ENCODE measurements at regions not wholly inside any gene's neighbourhood (a gene's known extent, or its start where the extent isn't known, plus 50 kb on each side); places are given as distances from the start of the nearest gene placed in this dataset.
"Not testable (repeated sequence)": the region's sequence is repeated elsewhere in the genome, so short reads cannot be mapped to it uniquely, and the experiment has no call there.

DNA sequence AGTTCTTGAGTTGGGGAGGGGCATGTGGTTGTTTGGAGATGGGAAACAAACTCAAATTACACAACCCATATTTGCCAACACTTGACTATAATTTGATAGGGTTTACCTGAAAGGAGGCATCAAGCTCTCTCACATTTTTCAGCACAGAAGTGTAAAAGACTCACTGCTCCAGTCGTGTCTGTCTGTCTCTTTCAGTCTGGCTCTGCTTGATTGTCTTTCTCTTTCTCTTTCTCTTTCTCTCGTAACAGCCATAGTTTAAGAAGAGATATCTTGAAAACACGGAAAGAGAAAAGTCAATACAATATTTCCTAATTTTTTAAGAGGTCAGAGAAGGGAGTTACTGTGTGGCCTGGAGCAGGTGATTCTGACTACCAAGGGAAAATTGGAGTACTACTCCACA is 413.6 kb upstream of the CXorf51A start:
- Mint-ChIP-seq H3K36me3 (ENCODE audit: insufficient read depth, unreplicated experiment) (no peaks in the 10 kb centered on the region), H3K4me3 (ENCODE audit: unreplicated experiment) (no peak overlapping the region), H3K27ac (ENCODE audit: low read depth, unreplicated experiment) (no peak overlapping the region), H3K27me3 (ENCODE audit: insufficient read depth, unreplicated experiment) (no peaks in the 10 kb centered on the region), H3K4me1 (ENCODE audit: insufficient read depth, unreplicated experiment) (no peaks in the 10 kb centered on the region), H3K9me3 (ENCODE audit: unreplicated experiment) (peaks cover 8% of the 10 kb centered on the region)
- intact Hi-C loops (cut with micrococcal nuclease): no loop called here
- CTCF ChIA-PET: interaction anchor here (0.6 kb wide), 1 partner anchor 602 kb away, joined by 4 read pairs; no protein-coding TSS in a partner anchor
- no TSS peak for BruUV-seq (replicated peaks)
- POLR2A ChIA-PET: no interaction called here
- DNase-seq (ENCODE audit: unreplicated experiment): no peak
- TF ChIP-seq, protein P1, sequence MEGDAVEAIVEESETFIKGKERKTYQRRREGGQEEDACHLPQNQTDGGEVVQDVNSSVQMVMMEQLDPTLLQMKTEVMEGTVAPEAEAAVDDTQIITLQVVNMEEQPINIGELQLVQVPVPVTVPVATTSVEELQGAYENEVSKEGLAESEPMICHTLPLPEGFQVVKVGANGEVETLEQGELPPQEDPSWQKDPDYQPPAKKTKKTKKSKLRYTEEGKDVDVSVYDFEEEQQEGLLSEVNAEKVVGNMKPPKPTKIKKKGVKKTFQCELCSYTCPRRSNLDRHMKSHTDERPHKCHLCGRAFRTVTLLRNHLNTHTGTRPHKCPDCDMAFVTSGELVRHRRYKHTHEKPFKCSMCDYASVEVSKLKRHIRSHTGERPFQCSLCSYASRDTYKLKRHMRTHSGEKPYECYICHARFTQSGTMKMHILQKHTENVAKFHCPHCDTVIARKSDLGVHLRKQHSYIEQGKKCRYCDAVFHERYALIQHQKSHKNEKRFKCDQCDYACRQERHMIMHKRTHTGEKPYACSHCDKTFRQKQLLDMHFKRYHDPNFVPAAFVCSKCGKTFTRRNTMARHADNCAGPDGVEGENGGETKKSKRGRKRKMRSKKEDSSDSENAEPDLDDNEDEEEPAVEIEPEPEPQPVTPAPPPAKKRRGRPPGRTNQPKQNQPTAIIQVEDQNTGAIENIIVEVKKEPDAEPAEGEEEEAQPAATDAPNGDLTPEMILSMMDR (IDR thresholded peaks at IDR 0.05; ENCODE audit: unreplicated experiment): no peak

DNA sequence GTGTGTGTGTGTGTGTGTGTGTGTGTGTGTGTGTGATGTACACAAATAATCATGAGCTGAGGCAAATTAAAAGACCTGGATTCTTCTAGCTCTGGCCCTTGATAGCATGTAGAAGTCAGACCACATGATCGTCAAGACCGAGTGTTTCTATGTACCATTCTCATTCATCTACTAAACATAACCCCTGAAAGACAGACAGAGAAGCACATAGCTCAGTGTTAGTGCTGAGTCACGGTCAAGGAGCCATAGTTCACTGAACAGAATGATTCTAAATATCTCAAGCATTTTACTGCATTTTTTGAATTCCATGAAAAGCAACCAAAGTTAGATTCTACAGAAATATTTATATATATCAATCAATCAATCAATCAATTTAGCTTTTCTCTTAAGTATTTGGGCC is 412.3 kb upstream of the CXorf51A start:
- Mint-ChIP-seq H3K27me3 (ENCODE audit: insufficient read depth, unreplicated experiment) (no peaks in the 10 kb centered on the region), H3K36me3 (ENCODE audit: insufficient read depth, unreplicated experiment) (no peaks in the 10 kb centered on the region), H3K27ac (ENCODE audit: low read depth, unreplicated experiment) (no peak overlapping the region), H3K9me3 (ENCODE audit: unreplicated experiment) (peaks cover 8% of the 10 kb centered on the region), H3K4me3 (ENCODE audit: unreplicated experiment) (no peak overlapping the region), H3K4me1 (ENCODE audit: insufficient read depth, unreplicated experiment) (no peaks in the 10 kb centered on the region)
- POLR2A ChIA-PET: no interaction called here
- no TSS peak for BruUV-seq (replicated peaks)
- intact Hi-C loops (cut with micrococcal nuclease): no loop called here
- TF ChIP-seq, protein P1 (IDR thresholded peaks at IDR 0.05; ENCODE audit: unreplicated experiment): no peak
- CTCF ChIA-PET: interaction anchor here (0.6 kb wide), 1 partner anchor 12 kb away, joined by 4 read pairs; no protein-coding TSS in a partner anchor
- DNase-seq (ENCODE audit: unreplicated experiment): no peak

DNA sequence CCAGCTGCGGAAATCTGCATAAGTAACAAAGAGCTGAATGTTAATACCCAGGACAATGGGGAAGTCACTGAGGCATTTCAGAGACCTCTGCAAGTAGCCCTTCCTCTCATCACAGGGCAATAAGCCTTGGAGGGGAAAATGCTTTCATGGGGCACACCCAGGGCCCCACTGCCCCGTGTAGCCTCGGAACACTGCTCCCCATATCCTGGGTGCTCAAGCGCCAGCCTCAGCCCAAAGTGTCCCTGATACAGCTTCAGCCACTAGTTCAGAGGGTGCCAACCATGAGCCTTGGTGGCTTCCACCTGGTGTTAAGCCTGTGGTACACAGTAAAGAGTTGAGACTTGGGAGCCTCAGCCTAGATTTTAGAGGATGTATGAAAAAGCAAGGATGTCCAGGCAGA is 402.8 kb upstream of the CXorf51A start:
- H3K36me3 Mint-ChIP-seq (ENCODE audit: insufficient read depth, unreplicated experiment): no peaks in the 10 kb centered on the region
- peaks cover 6% of the 10 kb centered on the region for H3K4me1 Mint-ChIP-seq (ENCODE audit: insufficient read depth, unreplicated experiment)
- TF ChIP-seq, protein P1 (IDR thresholded peaks at IDR 0.05; ENCODE audit: unreplicated experiment): no peak
- BruUV-seq (replicated peaks): no TSS peak
- peaks cover 4% of the 10 kb centered on the region for H3K9me3 Mint-ChIP-seq (ENCODE audit: unreplicated experiment)
- intact Hi-C loops (cut with micrococcal nuclease): no loop called here
- no peak overlapping the region for H3K27ac Mint-ChIP-seq (ENCODE audit: low read depth, unreplicated experiment)
- ChIA-PET CTCF (no interaction called here), POLR2A (no interaction called here)
- DNase-seq (ENCODE audit: unreplicated experiment): no peak
- no peak overlapping the region for H3K4me3 Mint-ChIP-seq (ENCODE audit: unreplicated experiment)
- no peaks in the 10 kb centered on the region for H3K27me3 Mint-ChIP-seq (ENCODE audit: insufficient read depth, unreplicated experiment)

DNA sequence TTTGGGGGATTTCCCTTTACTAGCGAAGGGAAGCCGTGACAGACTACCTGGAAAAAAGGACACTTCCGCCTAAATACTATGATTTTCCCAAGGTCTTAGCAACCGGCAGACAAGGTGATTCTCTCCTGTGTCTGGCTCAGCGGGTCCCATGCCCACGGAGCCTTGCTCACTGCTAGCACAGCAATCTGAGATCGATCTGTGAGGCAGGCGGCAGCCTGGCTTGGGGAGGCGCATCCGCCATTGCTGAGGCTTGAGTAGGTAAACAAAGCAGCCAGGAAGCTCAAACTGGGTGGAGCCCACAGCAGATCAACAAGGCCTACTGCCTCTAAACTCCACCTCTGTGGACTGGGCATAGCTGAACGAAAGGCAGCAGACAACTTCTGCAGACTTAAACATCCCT is 385.9 kb upstream of the CXorf51A start:
- DNase-seq (ENCODE audit: unreplicated experiment); H3K4me3 Mint-ChIP-seq (ENCODE audit: unreplicated experiment); POLR2A ChIA-PET; H3K4me1 Mint-ChIP-seq (ENCODE audit: insufficient read depth, unreplicated experiment); H3K27ac Mint-ChIP-seq (ENCODE audit: low read depth, unreplicated experiment); BruUV-seq (replicated peaks); H3K36me3 Mint-ChIP-seq (ENCODE audit: insufficient read depth, unreplicated experiment); CTCF ChIA-PET; H3K27me3 Mint-ChIP-seq (ENCODE audit: insufficient read depth, unreplicated experiment); intact Hi-C loops (cut with micrococcal nuclease): not testable (repeated sequence)
- H3K9me3 Mint-ChIP-seq (ENCODE audit: unreplicated experiment): peaks cover 22% of the 10 kb centered on the region

GRCh38 chrX:147191361-147191760 is 376.8 kb upstream of the CXorf51A start:
- no peaks in the 10 kb centered on the region for H3K36me3 Mint-ChIP-seq (ENCODE audit: insufficient read depth, unreplicated experiment)
- intact Hi-C loops (cut with micrococcal nuclease): no loop called here

More at GRCh38 chrX:147191361-147191760, 376.8 kb upstream of the CXorf51A start:
- H3K27ac Mint-ChIP-seq (ENCODE audit: low read depth, unreplicated experiment): no peak overlapping the region
- TF ChIP-seq, protein P1 (IDR thresholded peaks at IDR 0.05; ENCODE audit: unreplicated experiment): no peak
- H3K4me1 Mint-ChIP-seq (ENCODE audit: insufficient read depth, unreplicated experiment): no peaks in the 10 kb centered on the region
- H3K9me3 Mint-ChIP-seq (ENCODE audit: unreplicated experiment): peaks cover 15% of the 10 kb centered on the region
- DNase-seq (ENCODE audit: unreplicated experiment): no peak
- POLR2A ChIA-PET: no interaction called here
- H3K27me3 Mint-ChIP-seq (ENCODE audit: insufficient read depth, unreplicated experiment): no peaks in the 10 kb centered on the region
- H3K4me3 Mint-ChIP-seq (ENCODE audit: unreplicated experiment): no peak overlapping the region
- CTCF ChIA-PET: no interaction called here
- no TSS peak for BruUV-seq (replicated peaks)
